ENCODE measurements at regions not wholly inside any gene's neighbourhood (a gene's known extent, or its start where the extent isn't known, plus 50 kb on each side); places are given as distances from the start of the nearest gene placed in this dataset.

DNA sequence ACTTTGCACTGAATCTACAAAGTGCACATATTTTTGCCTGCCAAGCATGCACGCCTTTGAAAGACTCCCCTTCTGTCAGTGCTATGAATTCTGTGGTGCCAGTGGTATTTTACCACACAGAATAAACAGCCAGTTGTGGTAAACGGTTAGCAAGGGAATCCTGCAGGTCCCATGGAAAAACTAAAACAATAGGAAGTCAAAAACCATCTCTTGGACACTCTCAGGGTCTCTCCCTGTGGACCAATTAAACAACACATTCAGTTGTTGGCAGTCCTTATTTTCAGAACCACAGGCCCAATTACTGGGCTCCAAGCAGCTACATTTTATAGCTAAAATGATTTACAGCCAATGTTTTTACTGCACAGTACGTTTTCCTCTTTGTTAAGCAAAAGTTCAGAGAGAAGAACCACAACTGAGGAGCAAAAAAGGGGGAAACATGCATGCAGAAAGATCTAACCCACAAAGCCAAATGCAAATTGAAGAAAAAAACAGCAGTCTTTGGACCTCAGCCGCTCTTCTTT lies 116.9 kb downstream of the KCTD12 start:
- Histone ChIP-seq H3K9me3 (no peaks in the 10 kb centered on the region), H3K27ac (no peak overlapping the region), H3K27me3 (no peaks in the 10 kb centered on the region), H3K4me3 (no peak overlapping the region), H3K36me3 (no peaks in the 10 kb centered on the region), H3K4me1 (peaks cover 0 to 6% of the 10 kb centered on the region in 2 donors)
- TF ChIP-seq, protein P1, sequence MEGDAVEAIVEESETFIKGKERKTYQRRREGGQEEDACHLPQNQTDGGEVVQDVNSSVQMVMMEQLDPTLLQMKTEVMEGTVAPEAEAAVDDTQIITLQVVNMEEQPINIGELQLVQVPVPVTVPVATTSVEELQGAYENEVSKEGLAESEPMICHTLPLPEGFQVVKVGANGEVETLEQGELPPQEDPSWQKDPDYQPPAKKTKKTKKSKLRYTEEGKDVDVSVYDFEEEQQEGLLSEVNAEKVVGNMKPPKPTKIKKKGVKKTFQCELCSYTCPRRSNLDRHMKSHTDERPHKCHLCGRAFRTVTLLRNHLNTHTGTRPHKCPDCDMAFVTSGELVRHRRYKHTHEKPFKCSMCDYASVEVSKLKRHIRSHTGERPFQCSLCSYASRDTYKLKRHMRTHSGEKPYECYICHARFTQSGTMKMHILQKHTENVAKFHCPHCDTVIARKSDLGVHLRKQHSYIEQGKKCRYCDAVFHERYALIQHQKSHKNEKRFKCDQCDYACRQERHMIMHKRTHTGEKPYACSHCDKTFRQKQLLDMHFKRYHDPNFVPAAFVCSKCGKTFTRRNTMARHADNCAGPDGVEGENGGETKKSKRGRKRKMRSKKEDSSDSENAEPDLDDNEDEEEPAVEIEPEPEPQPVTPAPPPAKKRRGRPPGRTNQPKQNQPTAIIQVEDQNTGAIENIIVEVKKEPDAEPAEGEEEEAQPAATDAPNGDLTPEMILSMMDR (IDR thresholded peaks at IDR 0.05), result no peak
- DNase-seq (ENCODE audit: low spot score), result no peak

DNA sequence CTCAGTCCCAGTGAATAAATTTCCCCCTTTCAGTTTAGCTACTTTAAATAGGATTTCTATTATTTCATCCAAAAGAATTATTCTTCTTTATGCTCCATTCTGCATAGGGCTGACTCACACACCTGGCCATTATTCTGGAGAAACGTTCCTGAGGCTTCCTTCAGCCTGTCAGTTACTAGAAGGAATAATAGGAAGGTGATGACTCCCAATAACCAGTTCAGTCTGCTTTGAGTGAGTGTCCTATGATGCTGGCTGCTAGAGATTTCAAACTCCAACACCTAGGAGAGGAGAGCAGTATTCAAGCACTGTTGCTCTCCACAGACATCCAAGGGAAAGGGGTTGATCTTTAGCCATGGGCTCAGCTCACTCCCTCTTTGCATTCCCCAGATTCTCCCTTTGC lies 117.8 kb downstream of the KCTD12 start:
- no peak for DNase-seq (ENCODE audit: low spot score)
- H3K4me3 ChIP-seq, result no peak overlapping the region
- no peaks in the 10 kb centered on the region for H3K9me3 ChIP-seq
- no peaks in the 10 kb centered on the region for H3K36me3 ChIP-seq
- H3K27ac ChIP-seq, result no peak overlapping the region
- peaks cover 0 to 6% of the 10 kb centered on the region in 2 donors for H3K4me1 ChIP-seq
- H3K27me3 ChIP-seq, result no peaks in the 10 kb centered on the region
- TF ChIP-seq, protein P1 (IDR thresholded peaks at IDR 0.05), result no peak

DNA sequence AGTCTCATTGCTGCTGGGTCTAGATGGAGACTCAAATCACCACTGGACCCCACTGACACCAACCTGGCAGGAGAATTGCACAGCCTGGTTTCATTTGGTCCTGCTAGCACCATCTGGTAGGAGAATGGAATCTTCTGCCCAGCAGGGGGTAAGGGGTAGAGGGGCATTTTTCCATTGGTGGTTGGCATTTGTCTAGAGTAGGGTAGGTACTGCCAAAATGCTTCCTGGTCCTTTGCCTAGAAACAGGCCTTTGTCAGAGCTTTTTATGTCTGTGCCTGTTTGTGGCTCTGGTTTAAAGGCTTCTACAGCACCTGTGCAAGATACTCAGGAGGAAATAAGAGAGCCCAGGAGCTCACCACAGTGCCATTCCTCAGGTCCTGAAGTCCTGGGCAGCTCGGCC lies 121.3 kb downstream of the KCTD12 start:
- peak overlapping the region; percentile 32 to 56 for H3K27ac ChIP-seq

DNA sequence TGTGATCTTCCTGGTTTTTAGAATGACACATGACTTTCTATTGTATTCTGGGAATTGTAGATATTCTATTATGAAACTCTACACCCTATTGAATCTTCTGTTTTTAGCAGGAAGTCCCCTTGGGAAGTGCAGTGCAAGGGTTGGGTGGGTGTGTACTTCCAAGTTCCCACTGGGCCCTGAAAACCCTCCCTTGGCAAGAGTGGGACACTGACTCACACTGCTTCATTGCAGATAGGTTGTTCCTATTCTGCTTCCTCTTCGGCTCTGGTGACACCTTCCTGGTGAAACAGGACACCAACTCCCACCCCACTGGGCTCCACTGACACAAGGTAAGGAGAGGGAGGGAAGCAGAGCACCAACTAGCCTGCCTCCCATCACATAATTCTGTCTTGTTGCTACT lies 121.8 kb downstream of the KCTD12 start:
- Histone ChIP-seq H3K27ac (peak overlapping the region; percentile 32 to 56), H3K4me1 (peaks cover 0 to 12% of the 10 kb centered on the region in 2 donors), H3K4me3 (no peak overlapping the region), H3K27me3 (no peaks in the 10 kb centered on the region), H3K9me3 (no peaks in the 10 kb centered on the region), H3K36me3 (no peaks in the 10 kb centered on the region)
- TF ChIP-seq, protein P1 (IDR thresholded peaks at IDR 0.05), result no peak
- DNase-seq (ENCODE audit: low spot score), result peak; percentile 88

More for the DNA sequence above, 121.3 kb downstream of the KCTD12 start:
- H3K9me3 ChIP-seq, result no peaks in the 10 kb centered on the region
- TF ChIP-seq, protein P1 (IDR thresholded peaks at IDR 0.05), result no peak
- no peak for DNase-seq (ENCODE audit: low spot score)
- H3K27me3 ChIP-seq, result no peaks in the 10 kb centered on the region
- no peaks in the 10 kb centered on the region for H3K36me3 ChIP-seq
- H3K4me3 ChIP-seq, result no peak overlapping the region
- peaks cover 0 to 12% of the 10 kb centered on the region in 2 donors for H3K4me1 ChIP-seq

DNA sequence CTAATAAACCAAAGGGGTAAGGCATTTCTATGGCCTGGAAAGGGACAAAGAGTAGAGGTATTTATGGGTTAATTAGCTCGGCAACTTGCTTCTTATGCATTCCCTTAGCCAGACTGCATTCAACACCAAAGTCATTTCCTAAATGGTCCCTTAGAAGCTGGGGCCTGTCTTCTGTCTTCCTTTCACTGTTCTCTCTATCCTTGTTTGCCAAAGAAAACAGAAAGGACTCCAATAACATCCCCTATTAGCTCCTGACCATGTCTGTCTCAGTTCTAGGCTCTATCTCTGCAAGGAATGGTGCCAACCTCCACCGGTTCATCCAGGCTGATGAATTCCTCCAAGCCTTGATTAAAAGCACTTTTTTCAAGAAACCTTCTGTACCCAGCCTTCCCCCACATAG lies 123.5 kb downstream of the KCTD12 start:
- TF ChIP-seq, protein P1 (IDR thresholded peaks at IDR 0.05), result no peak
- DNase-seq (ENCODE audit: low spot score), result no peak
- no peak overlapping the region for H3K27ac ChIP-seq
- no peaks in the 10 kb centered on the region for H3K36me3 ChIP-seq
- H3K4me1 ChIP-seq, result peaks cover 0 to 18% of the 10 kb centered on the region in 2 donors
- no peaks in the 10 kb centered on the region for H3K27me3 ChIP-seq
- no peaks in the 10 kb centered on the region for H3K9me3 ChIP-seq
- H3K4me3 ChIP-seq, result no peak overlapping the region

DNA sequence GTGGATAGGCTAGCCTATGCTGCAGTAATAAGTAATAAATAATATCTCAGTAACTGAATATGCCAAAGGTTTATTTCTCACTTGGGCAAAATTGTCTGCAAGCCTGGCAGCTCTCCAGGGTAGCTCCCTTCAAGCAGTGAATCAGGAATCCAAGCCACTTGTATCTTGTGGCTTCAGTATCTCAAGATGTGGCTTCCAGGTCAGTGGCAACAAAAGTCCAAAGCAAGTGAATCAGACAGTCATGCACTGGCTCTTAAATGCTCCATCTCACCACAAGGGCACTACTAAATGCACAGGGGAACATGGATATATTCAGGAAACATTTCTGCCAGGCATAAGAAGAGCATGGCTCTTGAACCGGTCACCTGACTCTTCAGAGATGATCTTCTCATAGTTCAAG lies 126.3 kb downstream of the KCTD12 start:
- Histone ChIP-seq H3K4me1 (peaks cover 0 to 19% of the 10 kb centered on the region in 2 donors), H3K36me3 (no peaks in the 10 kb centered on the region), H3K4me3 (no peak overlapping the region), H3K27me3 (no peaks in the 10 kb centered on the region), H3K9me3 (no peaks in the 10 kb centered on the region), H3K27ac (no peak overlapping the region)
- TF ChIP-seq, protein P1 (IDR thresholded peaks at IDR 0.05), result no peak
- no peak for DNase-seq (ENCODE audit: low spot score)

Data from right atrium auricular region (tissue), 2 donors.